MM.1S (cell line): ENCODE measurements at regions not wholly inside any gene's neighbourhood (a gene's known extent, or its start where the extent isn't known, plus 50 kb on each side); places are given as distances from the start of the nearest gene placed in this dataset.

ENCODE experiments used
- DNase-seq: peaks from one replicate; pipeline ENCODE4 v3.0.0-alpha.2; 2015
- H2AFZ ChIP-seq: fragments of 300-600 bp; sonication (generic); 2 replicates; pipeline ENCODE4 v1.6.0; 2016; ENCODE audit warnings: antibody characterized with exemption, low read length
- H3F3A ChIP-seq: fragments of 300-600 bp; sonication (generic); 2 replicates; pipeline ENCODE4 v1.6.1; 2016; ENCODE audit warnings: mild to moderate bottlenecking, antibody characterized with exemption, low read length, moderate library complexity, mixed read lengths; ENCODE audit not compliant: insufficient read depth
- H3K27ac ChIP-seq: fragments of 300-600 bp; sonication (generic); 2 replicates; pipeline ENCODE4 v1.5.1; 2016; ENCODE audit warnings: mild to moderate bottlenecking, low read length
- H3K27me3 ChIP-seq: fragments of 300-600 bp; sonication (generic); replicated peaks from 2 replicates; pipeline ENCODE4 v1.6.0; 2016; ENCODE audit warnings: low read length; ENCODE audit not compliant: insufficient read depth
- H3K36me3 ChIP-seq: fragments of 300-600 bp; sonication (generic); replicated peaks from 2 replicates; pipeline ENCODE4 v1.6.1; 2016; ENCODE audit warnings: mild to moderate bottlenecking, low read length, mixed read lengths; ENCODE audit not compliant: insufficient read depth
- H3K4me1 ChIP-seq: fragments of 300-600 bp; sonication (generic); 2 replicates; pipeline ENCODE4 v1.6.1; 2016; ENCODE audit warnings: low read length, mixed read lengths
- H3K4me2 ChIP-seq: fragments of 300-600 bp; sonication (generic); 2 replicates; pipeline ENCODE4 v1.6.0; 2016; ENCODE audit warnings: low read depth, low read length
- H3K4me3 ChIP-seq: fragments of 300-600 bp; sonication (generic); 2 replicates; pipeline ENCODE4 v1.5.1; 2016; ENCODE audit warnings: low read length, mixed read lengths
- H3K79me2 ChIP-seq: fragments of 300-600 bp; sonication (generic); 2 replicates; pipeline ENCODE4 v1.6.1; 2016; ENCODE audit warnings: mixed run types, low read length, mixed read lengths
- H3K9ac ChIP-seq: fragments of 300-600 bp; sonication (generic); 2 replicates; pipeline ENCODE4 v1.6.1; 2016; ENCODE audit warnings: low read length, mixed read lengths
- H3K9me2 ChIP-seq: fragments of 300-600 bp; sonication (generic); replicated peaks from 2 replicates; pipeline ENCODE4 v1.6.1; 2016; ENCODE audit warnings: mild to moderate bottlenecking, low read length, mixed read lengths; ENCODE audit not compliant: insufficient read depth
- H3K9me3 ChIP-seq: fragments of 300-600 bp; sonication (generic); replicated peaks from 2 replicates; pipeline ENCODE4 v1.6.1; 2016; ENCODE audit warnings: mild to moderate bottlenecking, low read length, mixed read lengths; ENCODE audit not compliant: insufficient read depth
- H4K20me1 ChIP-seq: fragments of 300-600 bp; sonication (generic); 2 replicates; pipeline ENCODE4 v1.6.1; 2016; ENCODE audit warnings: mild to moderate bottlenecking, low read length, moderate library complexity, mixed read lengths; ENCODE audit not compliant: insufficient read depth
- EZH2 ChIP-seq: fragments of 300-600 bp; sonication (generic); optimal IDR thresholded peaks from 2 replicates; pipeline ENCODE3; 2017; ENCODE audit warnings: low read depth, mild to moderate bottlenecking, antibody characterized with exemption, low read length, mixed read lengths
- EZH2phosphoT487 ChIP-seq: fragments of 300-600 bp; sonication (generic); IDR thresholded peaks from 2 replicates; pipeline ENCODE4 v1.6.1; 2018; ENCODE audit warnings: antibody characterized with exemption, low read length
- TF ChIP-seq, protein P1 (sequence below): fragments of 300-600 bp; sonication (generic); IDR thresholded peaks from 2 replicates; pipeline ENCODE4 v1.5.1; 2016; ENCODE audit warnings: antibody characterized with exemption, low read length, mixed read lengths

DNA sequence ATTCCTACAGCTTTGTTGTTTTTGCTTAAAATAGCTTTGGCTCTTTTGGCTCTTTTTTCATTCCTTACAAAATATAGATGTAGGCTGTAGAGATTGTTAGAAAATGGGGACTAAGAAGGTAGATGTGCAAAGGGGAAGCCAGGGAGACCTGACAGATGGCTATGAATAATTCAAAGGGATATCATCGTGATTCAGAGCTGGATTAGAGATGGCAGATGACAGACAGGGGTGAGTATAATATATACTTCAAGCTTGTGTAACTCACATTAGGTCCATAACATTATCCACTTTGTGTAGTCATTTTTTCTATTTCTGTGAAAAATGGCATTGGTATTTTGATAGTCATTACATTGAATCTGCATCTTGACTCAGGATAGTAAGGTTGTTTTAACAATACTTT lies 422.9 kb upstream of the ST6GAL2 start:
- no peak overlapping the region for H2AFZ ChIP-seq
- H3K27me3 ChIP-seq, result no peaks in the 10 kb centered on the region
- no peak for DNase-seq
- no peaks in the 10 kb centered on the region for H3K36me3 ChIP-seq
- H3K4me1 ChIP-seq, result no peaks in the 10 kb centered on the region
- H3K27ac ChIP-seq, result no peak overlapping the region
- TF ChIP-seq, protein P1, sequence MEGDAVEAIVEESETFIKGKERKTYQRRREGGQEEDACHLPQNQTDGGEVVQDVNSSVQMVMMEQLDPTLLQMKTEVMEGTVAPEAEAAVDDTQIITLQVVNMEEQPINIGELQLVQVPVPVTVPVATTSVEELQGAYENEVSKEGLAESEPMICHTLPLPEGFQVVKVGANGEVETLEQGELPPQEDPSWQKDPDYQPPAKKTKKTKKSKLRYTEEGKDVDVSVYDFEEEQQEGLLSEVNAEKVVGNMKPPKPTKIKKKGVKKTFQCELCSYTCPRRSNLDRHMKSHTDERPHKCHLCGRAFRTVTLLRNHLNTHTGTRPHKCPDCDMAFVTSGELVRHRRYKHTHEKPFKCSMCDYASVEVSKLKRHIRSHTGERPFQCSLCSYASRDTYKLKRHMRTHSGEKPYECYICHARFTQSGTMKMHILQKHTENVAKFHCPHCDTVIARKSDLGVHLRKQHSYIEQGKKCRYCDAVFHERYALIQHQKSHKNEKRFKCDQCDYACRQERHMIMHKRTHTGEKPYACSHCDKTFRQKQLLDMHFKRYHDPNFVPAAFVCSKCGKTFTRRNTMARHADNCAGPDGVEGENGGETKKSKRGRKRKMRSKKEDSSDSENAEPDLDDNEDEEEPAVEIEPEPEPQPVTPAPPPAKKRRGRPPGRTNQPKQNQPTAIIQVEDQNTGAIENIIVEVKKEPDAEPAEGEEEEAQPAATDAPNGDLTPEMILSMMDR, result no peak
- TF ChIP-seq EZH2 (no peak), EZH2phosphoT487 (no peak)
- no peak overlapping the region for H3K4me3 ChIP-seq
- no peaks in the 10 kb centered on the region for H3K79me2 ChIP-seq
- H3F3A ChIP-seq, result no peaks in the 10 kb centered on the region
- H4K20me1 ChIP-seq, result no peaks in the 10 kb centered on the region
- no peak overlapping the region for H3K4me2 ChIP-seq
- H3K9me3 ChIP-seq, result no peaks in the 10 kb centered on the region
- no peaks in the 10 kb centered on the region for H3K9me2 ChIP-seq
- H3K9ac ChIP-seq, result no peak overlapping the region

DNA sequence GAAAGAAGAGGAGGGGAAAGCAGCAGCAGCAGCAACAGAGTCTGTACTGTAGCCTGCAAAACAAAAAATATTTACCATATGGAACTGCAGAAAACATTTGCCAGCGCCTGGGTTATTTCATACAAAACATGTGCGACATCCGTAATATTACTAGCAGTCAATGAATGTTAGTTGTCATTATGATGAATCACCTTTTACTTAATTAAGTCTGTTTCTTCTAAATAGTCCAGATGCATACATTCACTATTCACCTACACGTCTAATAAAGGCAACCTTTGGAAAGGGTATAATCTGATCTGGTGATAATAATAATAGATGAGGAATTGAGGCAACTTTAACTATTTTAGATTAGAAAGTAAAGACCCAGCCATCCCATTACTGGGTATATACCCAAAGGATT lies 426.3 kb upstream of the ST6GAL2 start:
- H3K4me1 ChIP-seq, result no peaks in the 10 kb centered on the region
- no peaks in the 10 kb centered on the region for H3F3A ChIP-seq
- no peak overlapping the region for H3K4me2 ChIP-seq
- H2AFZ ChIP-seq, result no peak overlapping the region
- no peak for DNase-seq
- no peaks in the 10 kb centered on the region for H3K9me2 ChIP-seq
- no peaks in the 10 kb centered on the region for H3K36me3 ChIP-seq
- no peak for TF ChIP-seq EZH2
- TF ChIP-seq, protein P1, result no peak
- no peak for TF ChIP-seq EZH2phosphoT487
- H3K27me3 ChIP-seq, result no peaks in the 10 kb centered on the region
- H3K9ac ChIP-seq, result no peak overlapping the region
- no peaks in the 10 kb centered on the region for H3K79me2 ChIP-seq
- no peak overlapping the region for H3K4me3 ChIP-seq
- no peaks in the 10 kb centered on the region for H3K9me3 ChIP-seq
- H4K20me1 ChIP-seq, result no peaks in the 10 kb centered on the region
- H3K27ac ChIP-seq, result no peak overlapping the region

DNA sequence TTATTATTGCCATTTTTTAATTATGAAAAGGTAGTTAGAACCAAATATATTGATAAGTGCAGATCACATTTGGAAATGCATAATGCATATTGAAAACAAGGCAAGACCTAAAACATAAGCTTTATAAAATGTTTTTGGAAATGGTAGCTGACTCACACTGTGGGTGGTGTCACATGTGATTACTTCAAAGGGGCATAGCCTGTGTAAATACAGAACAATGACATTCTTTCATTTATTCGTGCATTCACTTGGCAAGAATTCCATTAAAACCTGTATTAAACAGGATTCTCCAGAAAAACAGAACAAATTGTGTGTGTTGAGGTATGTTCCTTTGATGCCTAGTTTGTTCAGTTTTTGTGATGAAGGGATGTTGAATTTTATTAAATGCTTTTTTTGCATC lies 427.3 kb upstream of the ST6GAL2 start:
- Histone ChIP-seq H3K4me1 (no peaks in the 10 kb centered on the region), H3K36me3 (no peaks in the 10 kb centered on the region), H3K27ac (no peak overlapping the region), H3K9me2 (no peaks in the 10 kb centered on the region), H4K20me1 (no peaks in the 10 kb centered on the region), H2AFZ (no peak overlapping the region), H3K79me2 (no peaks in the 10 kb centered on the region), H3F3A (no peaks in the 10 kb centered on the region), H3K9me3 (no peaks in the 10 kb centered on the region), H3K4me2 (no peak overlapping the region), H3K27me3 (no peaks in the 10 kb centered on the region), H3K9ac (no peak overlapping the region), H3K4me3 (no peak overlapping the region)
- no peak for TF ChIP-seq EZH2phosphoT487
- no peak for TF ChIP-seq EZH2
- TF ChIP-seq, protein P1, result no peak
- DNase-seq, result no peak
